Urothelium cell line (cell line): ENCODE measurements at regions not wholly inside any gene's neighbourhood (a gene's known extent, or its start where the extent isn't known, plus 50 kb on each side); places are given as distances from the start of the nearest gene placed in this dataset.
A peak's percentile ranks its signal among the peaks of the same experiment; 100 is the strongest.
"Not testable (repeated sequence)": the region's sequence is repeated elsewhere in the genome, so short reads cannot be mapped to it uniquely, and the experiment has no call there.

Source experiments
- DNase-seq: peaks from one replicate; pipeline ENCODE4 v3.0.0; 2011; ENCODE audit warnings: low spot score, mixed read lengths
- FAIRE-seq: peaks from 2 replicates; lab custom pipeline; 2011; peaks lifted over from hg19 to GRCh38; lab: Jason Lieb, UNC

GRCh38 chr15:20045165-20045564 lies 496.4 kb downstream of the GOLGA6L6 start:
- not testable (repeated sequence) for DNase-seq, FAIRE-seq

GRCh38 chr15:20040691-20041090 lies 500.9 kb downstream of the GOLGA6L6 start:
- FAIRE-seq, DNase-seq: not testable (repeated sequence)

GRCh38 chr15:20025040-20025439 lies 516.6 kb downstream of the GOLGA6L6 start:
- FAIRE-seq: peak; percentile 62
- not testable (repeated sequence) for DNase-seq

GRCh38 chr15:20022349-20022748 lies 519.3 kb downstream of the GOLGA6L6 start:
- not testable (repeated sequence) for FAIRE-seq, DNase-seq

GRCh38 chr15:20021351-20021750 lies 520.2 kb downstream of the GOLGA6L6 start:
- not testable (repeated sequence) for DNase-seq
- peak; percentile 98 for FAIRE-seq

GRCh38 chr15:20020588-20020987 lies 521.0 kb downstream of the GOLGA6L6 start:
- not testable (repeated sequence) for DNase-seq
- peak; percentile 74 for FAIRE-seq

- FAIRE-seq: peak; percentile 67
- not testable (repeated sequence) for DNase-seq
These were observed 521.8 kb downstream of the GOLGA6L6 start for GRCh38 chr15:20019758-20020157.

- peak; percentile 71 for FAIRE-seq
- DNase-seq: not testable (repeated sequence)
These were observed 524.0 kb downstream of the GOLGA6L6 start for GRCh38 chr15:20017581-20017980.

- FAIRE-seq, DNase-seq: not testable (repeated sequence)
These were observed 524.7 kb downstream of the GOLGA6L6 start for GRCh38 chr15:20016941-20017340.

GRCh38 chr15:20012837-20013236 lies 528.8 kb downstream of the GOLGA6L6 start:
- FAIRE-seq: peak; percentile 77
- not testable (repeated sequence) for DNase-seq

- DNase-seq, FAIRE-seq: not testable (repeated sequence)
These were observed 530.8 kb downstream of the GOLGA6L6 start for GRCh38 chr15:20010759-20011158.

GRCh38 chr15:20009619-20010018 lies 532.0 kb downstream of the GOLGA6L6 start:
- not testable (repeated sequence) for DNase-seq
- peak; percentile 89 for FAIRE-seq

- FAIRE-seq, DNase-seq: not testable (repeated sequence)
These were observed 534.3 kb downstream of the GOLGA6L6 start for GRCh38 chr15:20007338-20007737.

- DNase-seq, FAIRE-seq: not testable (repeated sequence)
These were observed 538.1 kb downstream of the GOLGA6L6 start for GRCh38 chr15:20003471-20003870.

- not testable (repeated sequence) for DNase-seq, FAIRE-seq
These were observed 539.0 kb downstream of the GOLGA6L6 start for GRCh38 chr15:20002560-20002959.

GRCh38 chr15:19996574-19997194 lies 544.9 kb downstream of the GOLGA6L6 start:
- not testable (repeated sequence) for DNase-seq, FAIRE-seq

- FAIRE-seq: peak; percentile 93
- DNase-seq: not testable (repeated sequence)
These were observed 546.3 kb downstream of the GOLGA6L6 start for GRCh38 chr15:19995296-19995695.

GRCh38 chr15:19992428-19992827 lies 549.2 kb downstream of the GOLGA6L6 start:
- DNase-seq (no peak), FAIRE-seq (no peak)

- no peak for FAIRE-seq
- DNase-seq: no peak
These were observed 553.4 kb downstream of the GOLGA6L6 start for GRCh38 chr15:19988094-19988660.

- DNase-seq: peak; percentile 68
- no peak for FAIRE-seq
These were observed 554.1 kb downstream of the GOLGA6L6 start for GRCh38 chr15:19987389-19988048.

GRCh38 chr15:19984101-19984500 lies 557.5 kb downstream of the GOLGA6L6 start:
- no peak for FAIRE-seq
- no peak for DNase-seq

- no peak for DNase-seq
- FAIRE-seq: no peak
These were observed 566.6 kb downstream of the GOLGA6L6 start for GRCh38 chr15:19974998-19975397.
